HCT116 (cell line): ENCODE measurements at regions not wholly inside any gene's neighbourhood (a gene's known extent, or its start where the extent isn't known, plus 50 kb on each side); places are given as distances from the start of the nearest gene placed in this dataset.

Source experiments
- ATAC-seq: fragments of 200-7000 bp; cut with Tn5 transposase; 2 replicates; pipeline ENCODE4 v1.9.1; 2020; ENCODE audit warnings: mild to moderate bottlenecking, moderate library complexity
- BruUV-seq: library from RNA; stranded (reverse); fragments of 400-500 nt; replicated peaks from 2 replicates; lab custom pipeline; 2021; lab: Mats Ljungman, UMichigan
- CTCF ChIA-PET: fragments of 300-600 bp; sonication (Branson Sonifier 250); formaldehyde crosslinking; loops from one replicate; lab custom pipeline; 2021; ENCODE audit warnings: antibody characterized with exemption; lab: Charles Lee
- POLR2A ChIA-PET: fragments of 300-600, 350-600 bp; sonication (Branson Sonifier 250); formaldehyde crosslinking; loops from one replicate; lab custom pipeline; 2021; ENCODE audit warnings: antibody characterized with exemption; lab: Charles Lee
- RAD21 ChIA-PET, 2 experiments: fragments of 300-600 bp; sonication (Branson Sonifier 250); formaldehyde crosslinking; loops; one replicate each; lab custom pipeline; 2023; ENCODE audit warnings: low total read pairs in 2 of 2; ENCODE audit not compliant: uncharacterized antibody in 2 of 2, unreplicated experiment in 2 of 2, low non-redundant PET in 1 of 2; lab: Charles Lee
- DNase-seq: peaks from one replicate; pipeline ENCODE4 v3.0.0-alpha.2; 2010; ENCODE audit warnings: low read depth, low spot score
- H2AFZ ChIP-seq: fragments of 200-600 bp; shearing (Covaris generic), sonication (generic); 2 replicates; pipeline ENCODE4 v1.6.1; 2017; ENCODE audit warnings: low read depth, mixed run types, mixed read lengths, antibody characterized with exemption, low read length; ENCODE audit not compliant: poor library complexity, severe bottlenecking
- H3K27ac ChIP-seq: 2 replicates; pipeline ENCODE4 v1.5.1; 2012; ENCODE audit warnings: low read depth, low read length
- H3K27me3 ChIP-seq: fragments of 200-600 bp; sonication (generic); 2 replicates; pipeline ENCODE4 v1.6.1; 2016; ENCODE audit warnings: mixed run types, low read length, mixed read lengths; ENCODE audit not compliant: insufficient read depth
- H3K36me3 ChIP-seq, 2 experiments: fragments of 200-500 bp in 1 of 2; fragments of 200-600 bp in 1 of 2; sonication (Bioruptor generic) in 1 of 2; sonication (generic) in 1 of 2; 2 replicates each; pipeline versions ENCODE4 v1.5.1 to v1.6.1; 2014 to 2016; ENCODE audit warnings: low read length in 2 of 2, inconsistent platforms in 1 of 2, mixed read lengths in 1 of 2, mixed run types in 1 of 2; ENCODE audit not compliant: insufficient read depth in 2 of 2, control insufficient read depth in 1 of 2
- H3K4me1 ChIP-seq, 2 experiments: fragments of 200-600 bp in 1 of 2; sonication (generic) in 1 of 2; 2 replicates each; pipeline versions ENCODE4 v1.5.1 to v1.6.1; 2012 to 2017; ENCODE audit warnings: low read length in 2 of 2, inconsistent platforms in 1 of 2, mild to moderate bottlenecking in 1 of 2, mixed read lengths in 1 of 2, mixed run types in 1 of 2, moderate library complexity in 1 of 2; ENCODE audit not compliant: insufficient read depth in 2 of 2, control insufficient read depth in 1 of 2
- H3K4me2 ChIP-seq: fragments of 200-600 bp; sonication (generic); 2 replicates; pipeline ENCODE4 v1.6.1; 2017; ENCODE audit warnings: mixed run types, low read length, mixed read lengths
- H3K4me3 ChIP-seq, 2 experiments: fragments of 200-600 bp in 1 of 2; sonication (generic) in 1 of 2; replicated peaks in 1 of 2; 2 replicates each; pipeline ENCODE4 v1.5.1; 2011 to 2016; ENCODE audit warnings: low read length in 2 of 2, control low read depth in 1 of 2, low read depth in 1 of 2, mild to moderate bottlenecking in 1 of 2, mixed read lengths in 1 of 2, mixed run types in 1 of 2
- H3K79me2 ChIP-seq: fragments of 200-600 bp; sonication (generic); 2 replicates; pipeline ENCODE4 v1.6.1; 2017; ENCODE audit warnings: mild to moderate bottlenecking, mixed run types, low read length, moderate library complexity, mixed read lengths; ENCODE audit not compliant: insufficient read depth
- H3K9ac ChIP-seq: fragments of 200-600 bp; sonication (generic); 2 replicates; pipeline ENCODE4 v1.6.1; 2016; ENCODE audit warnings: low read length, mixed read lengths
- H3K9me2 ChIP-seq: fragments of 200-600 bp; sonication (generic), shearing (Covaris generic); 2 replicates; pipeline ENCODE4 v1.6.1; 2017; ENCODE audit warnings: mixed run types, mild to moderate bottlenecking, moderate library complexity; ENCODE audit not compliant: insufficient read depth
- H3K9me3 ChIP-seq, 2 experiments: fragments of 200-500 bp in 1 of 2; fragments of 200-600 bp in 1 of 2; sonication (Bioruptor generic) in 1 of 2; sonication (generic) in 1 of 2; 2 replicates each; pipeline ENCODE4 v1.6.1; 2014 to 2017; ENCODE audit warnings: low read length in 2 of 2, mixed read lengths in 2 of 2, inconsistent platforms in 1 of 2, low read depth in 1 of 2, mild to moderate bottlenecking in 1 of 2, mixed run types in 1 of 2, moderate library complexity in 1 of 2; ENCODE audit not compliant: control insufficient read depth in 1 of 2, insufficient read depth in 1 of 2
- H4K20me1 ChIP-seq: fragments of 200-600 bp; sonication (generic), shearing (Covaris generic); 2 replicates; pipeline ENCODE4 v1.6.1; 2017; ENCODE audit warnings: mixed run types, mild to moderate bottlenecking, moderate library complexity; ENCODE audit not compliant: insufficient read depth
- CBX3 ChIP-seq: IDR thresholded peaks from 2 replicates; pipeline ENCODE4 v1.6.1; 2012; ENCODE audit warnings: low read depth
- CEBPB ChIP-seq: IDR thresholded peaks from 2 replicates; pipeline ENCODE4 v1.6.1; 2012; ENCODE audit warnings: low read depth
- CTCF ChIP-seq, 3 experiments: fragments of 200-600 bp in 1 of 3; sonication (generic) in 1 of 3; IDR thresholded peaks in 2 of 3; conservative IDR thresholded peaks in 1 of 3; 2 replicates each; pipeline ENCODE4 v1.5.1; 2012 to 2017; ENCODE audit warnings: low read depth in 2 of 3, low read length in 2 of 3, antibody characterized with exemption in 1 of 3, borderline replicate concordance in 1 of 3, control low read depth in 1 of 3, mild to moderate bottlenecking in 1 of 3, mixed read lengths in 1 of 3, mixed run types in 1 of 3, moderate library complexity in 1 of 3; ENCODE audit not compliant: insufficient read depth in 1 of 3
- EZH2 ChIP-seq: fragments of 200-600 bp; sonication (generic); IDR thresholded peaks from 2 replicates; pipeline ENCODE4 v1.6.1; 2017; ENCODE audit warnings: antibody characterized with exemption, mixed run types
- EZH2phosphoT487 ChIP-seq: fragments of 200-600 bp; IDR thresholded peaks from 2 replicates; pipeline ENCODE4 v1.6.1; 2018; ENCODE audit warnings: antibody characterized with exemption, borderline replicate concordance
- FOSL1 ChIP-seq: IDR thresholded peaks from 2 replicates; pipeline ENCODE4 v1.6.1; 2012; ENCODE audit warnings: low read depth
- JUND ChIP-seq: IDR thresholded peaks from 2 replicates; pipeline ENCODE4 v1.6.1; 2012
- POLR2AphosphoS5 ChIP-seq: IDR thresholded peaks from 2 replicates; pipeline ENCODE4 v1.6.1; 2011; ENCODE audit warnings: mild to moderate bottlenecking, low read depth, low read length, moderate library complexity
- RAD21 ChIP-seq: IDR thresholded peaks from 2 replicates; pipeline ENCODE4 v1.6.1; 2012; ENCODE audit warnings: low read depth, mild to moderate bottlenecking
- SIN3A ChIP-seq: IDR thresholded peaks from 2 replicates; pipeline ENCODE4 v1.6.1; 2012; ENCODE audit warnings: low read depth
- TCF7L2 ChIP-seq: IDR thresholded peaks from 2 replicates; pipeline ENCODE4 v1.7.0; 2011; ENCODE audit warnings: borderline replicate concordance, inconsistent platforms; ENCODE audit not compliant: insufficient read depth, insufficient read length; ENCODE audit errors: extremely low read depth
- ZNF274 ChIP-seq: fragments of 200-500 bp; sonication (Bioruptor generic); IDR thresholded peaks from 2 replicates; pipeline ENCODE4 v1.6.1; 2014; ENCODE audit warnings: mild to moderate bottlenecking, low read depth, low read length, inconsistent platforms
- intact Hi-C: fragments of 100-400 bp; cut with micrococcal nuclease; formaldehyde crosslinking; loops from 2 replicates; pipeline ENCODE4 v1.10.0; 2022
- TF ChIP-seq, protein P1 (sequence below): IDR thresholded peaks from 2 replicates; pipeline ENCODE4 v1.6.1; 2012
- TF ChIP-seq, protein P2 (sequence below): IDR thresholded peaks from 2 replicates; pipeline ENCODE4 v1.6.1; 2012
- TF ChIP-seq, protein P3 (sequence below): IDR thresholded peaks from 2 replicates; pipeline ENCODE4 v1.6.1; 2012; ENCODE audit warnings: low read depth

DNA sequence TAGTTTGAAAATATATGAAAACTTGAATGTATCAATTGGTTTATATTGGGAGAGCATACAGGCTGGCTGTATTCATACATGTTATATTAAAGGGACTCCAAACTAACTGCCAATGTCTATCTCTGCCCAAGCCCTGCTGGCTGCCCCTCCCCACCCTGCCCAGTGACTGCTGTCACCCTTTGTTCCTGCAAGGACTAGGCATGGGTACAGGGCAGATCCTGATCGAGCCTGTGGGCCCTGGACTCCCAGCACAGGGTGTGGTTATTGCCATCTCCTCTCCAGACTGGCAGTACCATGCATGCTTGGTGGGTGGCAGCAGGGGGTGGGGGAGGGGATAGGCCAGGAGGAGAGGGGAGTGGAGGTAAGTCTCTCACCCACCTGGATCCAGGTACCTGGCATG lies 167.5 kb upstream of the RASGEF1B start:
- ChIA-PET CTCF (no interaction called here), RAD21 (no interaction called here), POLR2A (no interaction called here)
- Histone ChIP-seq H3K9ac (no peak overlapping the region), H3K36me3 (no peaks in the 10 kb centered on the region), H3K9me3 (no peaks in the 10 kb centered on the region), H3K4me3 (no peak overlapping the region), H2AFZ (no peak overlapping the region), H3K79me2 (no peaks in the 10 kb centered on the region), H3K9me2 (no peaks in the 10 kb centered on the region), H3K4me2 (no peak overlapping the region), H3K4me1 (peaks cover 0 to 6% of the 10 kb centered on the region in 2 experiments; a peak in 1 of 4 replicates), H4K20me1 (no peaks in the 10 kb centered on the region), H3K27me3 (peaks cover 10% of the 10 kb centered on the region; the same call in 1 of the 2 replicates), H3K27ac (no peak overlapping the region)
- TF ChIP-seq JUND (no peak), POLR2AphosphoS5 (no peak), ZNF274 (no peak), SIN3A (no peak)
- TF ChIP-seq, protein P1, sequence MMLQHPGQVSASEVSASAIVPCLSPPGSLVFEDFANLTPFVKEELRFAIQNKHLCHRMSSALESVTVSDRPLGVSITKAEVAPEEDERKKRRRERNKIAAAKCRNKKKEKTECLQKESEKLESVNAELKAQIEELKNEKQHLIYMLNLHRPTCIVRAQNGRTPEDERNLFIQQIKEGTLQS, result no peak
- TF ChIP-seq, protein P2, sequence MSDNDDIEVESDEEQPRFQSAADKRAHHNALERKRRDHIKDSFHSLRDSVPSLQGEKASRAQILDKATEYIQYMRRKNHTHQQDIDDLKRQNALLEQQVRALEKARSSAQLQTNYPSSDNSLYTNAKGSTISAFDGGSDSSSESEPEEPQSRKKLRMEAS, result no peak
- ATAC-seq (no peak), DNase-seq (no peak)
- BruUV-seq, result no TSS peak
- intact Hi-C loops, result no loop called here

- ATAC-seq (no peak), DNase-seq (no peak)
- H3K9me2 ChIP-seq, result no peaks in the 10 kb centered on the region
- peaks cover 10% of the 10 kb centered on the region; the same call in 1 of the 2 replicates for H3K27me3 ChIP-seq
- RAD21 ChIA-PET, result no interaction called here
- no peak overlapping the region for H2AFZ ChIP-seq
- H4K20me1 ChIP-seq, result no peaks in the 10 kb centered on the region
- no TSS peak for BruUV-seq
- intact Hi-C loops, result no loop called here
- H3K4me3 ChIP-seq, result no peak overlapping the region
- H3K9me3 ChIP-seq, result no peaks in the 10 kb centered on the region
- no peaks in the 10 kb centered on the region for H3K79me2 ChIP-seq
- POLR2A ChIA-PET, result no interaction called here
- H3K36me3 ChIP-seq, result no peaks in the 10 kb centered on the region
- CTCF ChIA-PET, result no interaction called here
- no peak overlapping the region for H3K4me2 ChIP-seq
- H3K4me1 ChIP-seq, result peaks cover 0 to 6% of the 10 kb centered on the region in 2 experiments; a peak in 1 of 4 replicates
- H3K9ac ChIP-seq, result no peak overlapping the region
- no peak overlapping the region for H3K27ac ChIP-seq
- TF ChIP-seq RAD21 (no peak), CBX3 (no peak), CEBPB (no peak), JUND (no peak), POLR2AphosphoS5 (no peak), EZH2 (no peak), SIN3A (no peak), EZH2phosphoT487 (no peak), FOSL1 (no peak), CTCF (IDR thresholded peaks at IDR 0.05 in 2 of 3, conservative IDR thresholded peaks at IDR 0.05 in 1 of 3; ENCODE audit: borderline replicate concordance in 1 of 3, insufficient read depth in 1 of 3, low read depth in 2 of 3, low read length in 2 of 3) (no peak), TCF7L2 (no peak)
- TF ChIP-seq, protein P1, result no peak
- TF ChIP-seq, protein P3, sequence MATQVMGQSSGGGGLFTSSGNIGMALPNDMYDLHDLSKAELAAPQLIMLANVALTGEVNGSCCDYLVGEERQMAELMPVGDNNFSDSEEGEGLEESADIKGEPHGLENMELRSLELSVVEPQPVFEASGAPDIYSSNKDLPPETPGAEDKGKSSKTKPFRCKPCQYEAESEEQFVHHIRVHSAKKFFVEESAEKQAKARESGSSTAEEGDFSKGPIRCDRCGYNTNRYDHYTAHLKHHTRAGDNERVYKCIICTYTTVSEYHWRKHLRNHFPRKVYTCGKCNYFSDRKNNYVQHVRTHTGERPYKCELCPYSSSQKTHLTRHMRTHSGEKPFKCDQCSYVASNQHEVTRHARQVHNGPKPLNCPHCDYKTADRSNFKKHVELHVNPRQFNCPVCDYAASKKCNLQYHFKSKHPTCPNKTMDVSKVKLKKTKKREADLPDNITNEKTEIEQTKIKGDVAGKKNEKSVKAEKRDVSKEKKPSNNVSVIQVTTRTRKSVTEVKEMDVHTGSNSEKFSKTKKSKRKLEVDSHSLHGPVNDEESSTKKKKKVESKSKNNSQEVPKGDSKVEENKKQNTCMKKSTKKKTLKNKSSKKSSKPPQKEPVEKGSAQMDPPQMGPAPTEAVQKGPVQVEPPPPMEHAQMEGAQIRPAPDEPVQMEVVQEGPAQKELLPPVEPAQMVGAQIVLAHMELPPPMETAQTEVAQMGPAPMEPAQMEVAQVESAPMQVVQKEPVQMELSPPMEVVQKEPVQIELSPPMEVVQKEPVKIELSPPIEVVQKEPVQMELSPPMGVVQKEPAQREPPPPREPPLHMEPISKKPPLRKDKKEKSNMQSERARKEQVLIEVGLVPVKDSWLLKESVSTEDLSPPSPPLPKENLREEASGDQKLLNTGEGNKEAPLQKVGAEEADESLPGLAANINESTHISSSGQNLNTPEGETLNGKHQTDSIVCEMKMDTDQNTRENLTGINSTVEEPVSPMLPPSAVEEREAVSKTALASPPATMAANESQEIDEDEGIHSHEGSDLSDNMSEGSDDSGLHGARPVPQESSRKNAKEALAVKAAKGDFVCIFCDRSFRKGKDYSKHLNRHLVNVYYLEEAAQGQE, result no peak
Observed at GRCh38 chr4:81638698-81639097, 167.0 kb upstream of the RASGEF1B start.
